Activated B cell treated with CpG ODN at 0.5 μM for 24 hours (primary cell): ENCODE measurements at regions not wholly inside any gene's neighbourhood (a gene's known extent, or its start where the extent isn't known, plus 50 kb on each side); places are given as distances from the start of the nearest gene placed in this dataset.
"Not testable (repeated sequence)": the region's sequence is repeated elsewhere in the genome, so short reads cannot be mapped to it uniquely, and the experiment has no call there.

Source experiments
- ATAC-seq: fragments of 200-7000 bp; cut with Tn5 transposase; one replicate; pipeline ENCODE4 v1.10.0; 2021; ENCODE audit warnings: low read depth, mild to moderate bottlenecking, moderate library complexity
- CTCF ChIA-PET: fragments of 350-600 bp; sonication (Branson Sonifier 250); formaldehyde crosslinking; loops from one replicate; lab custom pipeline; 2021; ENCODE audit warnings: antibody characterized with exemption; lab: Charles Lee
- POLR2A ChIA-PET: fragments of 350-600 bp; sonication (Branson Sonifier 250); formaldehyde crosslinking; loops from one replicate; lab custom pipeline; 2021; ENCODE audit warnings: antibody characterized with exemption; lab: Charles Lee
- DNase-seq: peaks from one replicate; pipeline ENCODE4 v3.0.0; 2022
- H3K27ac Mint-ChIP-seq: one replicate; pipeline ENCODE4 v1.8.0; 2020; ENCODE audit warnings: mixed read lengths
- H3K27me3 Mint-ChIP-seq: one replicate; pipeline ENCODE4 v1.8.0; 2021; ENCODE audit warnings: mixed read lengths
- H3K36me3 Mint-ChIP-seq: one replicate; pipeline ENCODE4 v1.8.0; 2021; ENCODE audit warnings: low read depth, mixed read lengths
- H3K4me1 Mint-ChIP-seq: one replicate; pipeline ENCODE4 v1.8.0; 2021; ENCODE audit warnings: mixed read lengths
- H3K4me3 Mint-ChIP-seq: one replicate; pipeline ENCODE4 v1.8.0; 2020; ENCODE audit warnings: mild to moderate bottlenecking, mixed read lengths
- H3K9me3 Mint-ChIP-seq: one replicate; pipeline ENCODE4 v1.8.0; 2020; ENCODE audit warnings: mixed read lengths
- CTCF ChIP-seq: fragments of 200-600 bp; IDR thresholded peaks from one replicate; pipeline ENCODE4 v1.8.0; 2022; ENCODE audit warnings: antibody characterized with exemption, mild to moderate bottlenecking
- intact Hi-C: fragments of 100-400 bp; cut with micrococcal nuclease; formaldehyde crosslinking; loops from one replicate; pipeline ENCODE4 v1.15.1; 2024

- Mint-ChIP-seq H3K27me3 (no peaks in the 10 kb centered on the region), H3K4me3 (peak overlapping the region; percentile 46), H3K4me1 (peaks cover 88% of the 10 kb centered on the region), H3K27ac (peak overlapping the region; percentile 65), H3K9me3 (peaks cover 15% of the 10 kb centered on the region), H3K36me3 (peaks cover 18% of the 10 kb centered on the region)
- intact Hi-C loops = no loop called here
- peak; percentile 21 for DNase-seq
- ATAC-seq = peak; percentile 45
- no peak for TF ChIP-seq CTCF
- ChIA-PET POLR2A (interaction anchor here (1.1 kb wide), 1 partner anchor 10 kb away, joined by 3 read pairs; no protein-coding TSS in a partner anchor), CTCF (no interaction called here)
Observed at GRCh38 chr3:4071481-4072184, 231.5 kb upstream of the SETMAR start.

- CTCF ChIA-PET, H3K27me3 Mint-ChIP-seq, ATAC-seq, DNase-seq, intact Hi-C loops, H3K4me3 Mint-ChIP-seq, H3K27ac Mint-ChIP-seq, POLR2A ChIA-PET: not testable (repeated sequence)
- Mint-ChIP-seq H3K9me3 (peaks cover 17% of the 10 kb centered on the region), H3K4me1 (peaks cover 43% of the 10 kb centered on the region), H3K36me3 (peaks cover 18% of the 10 kb centered on the region)
Observed at GRCh38 chr3:4077278-4077677, 225.9 kb upstream of the SETMAR start.

DNA sequence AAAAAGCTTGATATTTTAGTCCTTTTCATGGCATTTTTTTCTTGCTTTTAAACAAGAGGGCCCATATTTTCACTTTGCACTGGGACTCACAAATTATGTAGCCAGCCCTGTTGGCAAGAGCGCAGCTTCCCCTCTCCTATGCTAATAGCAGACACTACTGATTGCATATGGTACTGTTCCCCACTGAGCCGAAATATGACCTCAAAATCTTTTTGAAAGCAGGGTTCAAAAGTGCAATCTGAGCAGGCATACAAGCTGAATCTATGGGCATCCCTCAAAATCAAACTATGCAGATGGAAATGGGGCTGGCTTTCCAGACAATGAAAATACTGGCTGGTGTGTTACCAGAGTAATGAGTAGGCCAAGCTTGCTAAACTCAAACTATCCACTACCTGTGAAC lies 225.2 kb upstream of the SETMAR start:
- CTCF ChIA-PET = no interaction called here
- POLR2A ChIA-PET = no interaction called here
- no peak overlapping the region for H3K27ac Mint-ChIP-seq
- H3K27me3 Mint-ChIP-seq = no peaks in the 10 kb centered on the region
- no peak for DNase-seq
- ATAC-seq = no peak
- intact Hi-C loops = no loop called here
- peaks cover 13% of the 10 kb centered on the region for H3K36me3 Mint-ChIP-seq
- TF ChIP-seq CTCF = no peak
- H3K9me3 Mint-ChIP-seq = peaks cover 11% of the 10 kb centered on the region
- H3K4me3 Mint-ChIP-seq = no peak overlapping the region
- H3K4me1 Mint-ChIP-seq = peaks cover 37% of the 10 kb centered on the region

DNA sequence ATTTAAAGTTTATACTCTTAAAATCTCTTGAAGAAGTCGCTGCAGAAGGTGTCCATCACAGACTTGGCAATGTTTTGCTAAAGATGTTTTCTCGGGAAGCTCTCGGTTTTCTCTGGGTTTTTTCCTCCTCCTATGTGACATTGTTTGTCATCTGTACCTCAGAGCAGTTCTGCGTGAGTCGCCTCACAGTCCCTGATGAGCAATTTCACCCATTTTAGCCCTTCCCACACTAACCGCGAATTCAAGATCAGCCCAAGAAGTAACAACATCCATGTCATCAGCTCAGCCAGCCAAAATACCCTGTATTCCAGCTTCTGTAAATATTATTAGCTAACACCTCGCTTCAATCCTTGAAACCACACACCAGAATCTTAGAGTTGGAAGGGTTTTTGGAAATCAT lies 224.3 kb upstream of the SETMAR start:
- Mint-ChIP-seq H3K27me3 (no peaks in the 10 kb centered on the region), H3K4me1 (peaks cover 27% of the 10 kb centered on the region), H3K27ac (no peak overlapping the region), H3K36me3 (peaks cover 8% of the 10 kb centered on the region), H3K9me3 (peaks cover 5% of the 10 kb centered on the region), H3K4me3 (no peak overlapping the region)
- CTCF ChIA-PET = no interaction called here
- POLR2A ChIA-PET = no interaction called here
- no peak for TF ChIP-seq CTCF
- intact Hi-C loops = no loop called here
- ATAC-seq (peak; percentile 42), DNase-seq (no peak)

- no peak for TF ChIP-seq CTCF
- CTCF ChIA-PET = no interaction called here
- H3K27ac Mint-ChIP-seq = no peak overlapping the region
- peaks cover 2% of the 10 kb centered on the region for H3K9me3 Mint-ChIP-seq
- peaks cover 5% of the 10 kb centered on the region for H3K36me3 Mint-ChIP-seq
- H3K27me3 Mint-ChIP-seq = no peaks in the 10 kb centered on the region
- POLR2A ChIA-PET = interaction anchor here (0.5 kb wide), 1 partner anchor 14 kb away, joined by 3 read pairs; no protein-coding TSS in a partner anchor
- H3K4me3 Mint-ChIP-seq = no peak overlapping the region
- intact Hi-C loops = no loop called here
- peaks cover 21% of the 10 kb centered on the region for H3K4me1 Mint-ChIP-seq
- DNase-seq (no peak), ATAC-seq (no peak)
Observed at GRCh38 chr3:4079339-4080195, 223.6 kb upstream of the SETMAR start.
